HEK293 (cell line): ENCODE measurements at regions not wholly inside any gene's neighbourhood (a gene's known extent, or its start where the extent isn't known, plus 50 kb on each side); places are given as distances from the start of the nearest gene placed in this dataset.

Experiments used
- CTCF ChIA-PET: fragments of 350-600 bp; formaldehyde crosslinking; extraction: SDS; loops from one replicate; lab custom pipeline; 2021; ENCODE audit warnings: antibody characterized with exemption; lab: Yijun Ruan, JAX
- POLR2A ChIA-PET: fragments of 300-600 bp; formaldehyde crosslinking; extraction: SDS; loops from one replicate; lab custom pipeline; 2020; ENCODE audit warnings: antibody characterized with exemption, inconsistent platforms; lab: Yijun Ruan, JAX
- H3K27ac ChIP-seq: fragments of 200-500 bp; sonication (Bioruptor generic); 2 replicates; pipeline ENCODE4 v1.5.1; 2014; ENCODE audit warnings: low read depth, low read length, control low read depth, inconsistent platforms; ENCODE audit errors: extremely low read depth
- H3K36me3 ChIP-seq, 2 experiments: fragments of 200-500 bp in 1 of 2; sonication (Bioruptor generic) in 1 of 2; 1 replicate in 1 of 2; 2 replicates in 1 of 2; pipeline ENCODE4 v1.5.1; 2014 to 2017; ENCODE audit warnings: inconsistent platforms in 2 of 2, low read length in 2 of 2; ENCODE audit not compliant: control insufficient read depth in 2 of 2, insufficient read depth in 1 of 2
- H3K4me1 ChIP-seq: fragments of 200-500 bp; sonication (Bioruptor generic); 2 replicates; pipeline ENCODE4 v1.5.1; 2014; ENCODE audit warnings: mild to moderate bottlenecking, low read length, inconsistent platforms; ENCODE audit not compliant: control insufficient read depth, insufficient read depth
- H3K4me3 ChIP-seq: 2 replicates; pipeline ENCODE4 v1.5.1; 2011; ENCODE audit warnings: low read depth, mild to moderate bottlenecking, control low read depth, low read length, moderate library complexity
- H3K9me3 ChIP-seq: fragments of 200-500 bp; sonication (Bioruptor generic); 2 replicates; pipeline ENCODE4 v1.5.1; 2014; ENCODE audit warnings: low read depth, low read length, inconsistent platforms; ENCODE audit not compliant: control insufficient read depth, insufficient read depth
- EGR2 ChIP-seq: fragments of 450-650 bp; formaldehyde crosslinking; IDR thresholded peaks from 2 replicates; pipeline ENCODE4 v1.5.1; 2016; ENCODE audit warnings: low read depth, missing biosample characterization, missing genetic modification characterization
- IKZF3 ChIP-seq: fragments of 450-650 bp; IDR thresholded peaks from 2 replicates; pipeline ENCODE4 v1.5.0; 2018; ENCODE audit warnings: missing biosample characterization, mild to moderate bottlenecking, missing genetic modification characterization, moderate library complexity
- KLF1 ChIP-seq: fragments of 450-650 bp; formaldehyde crosslinking; IDR thresholded peaks from 2 replicates; pipeline ENCODE4 v1.5.1; 2016; ENCODE audit warnings: missing biosample characterization, missing genetic modification characterization
- KLF8 ChIP-seq: fragments of 450-650 bp; formaldehyde crosslinking; IDR thresholded peaks from 2 replicates; pipeline ENCODE4 v1.5.1; 2016; ENCODE audit warnings: missing biosample characterization, missing genetic modification characterization
- MZF1 ChIP-seq: fragments of 450-650 bp; formaldehyde crosslinking; IDR thresholded peaks from 2 replicates; pipeline ENCODE4 v1.5.1; 2017; ENCODE audit warnings: missing biosample characterization, missing genetic modification characterization, borderline replicate concordance
- PATZ1 ChIP-seq: fragments of 450-650 bp; formaldehyde crosslinking; IDR thresholded peaks from 2 replicates; pipeline ENCODE4 v1.5.1; 2016; ENCODE audit warnings: missing biosample characterization, missing genetic modification characterization
- SETDB1 ChIP-seq: IDR thresholded peaks from one replicate; pipeline ENCODE4 v1.6.1; 2017; ENCODE audit warnings: mild to moderate bottlenecking, low read length, moderate library complexity, mixed read lengths; ENCODE audit not compliant: insufficient read length
- TCF7L2 ChIP-seq: IDR thresholded peaks from 2 replicates; pipeline ENCODE4 v1.6.1; 2011; ENCODE audit warnings: low read depth, mild to moderate bottlenecking, inconsistent platforms, low read length, moderate library complexity, borderline replicate concordance
- ZNF138 ChIP-seq: fragments of 450-650 bp; formaldehyde crosslinking; IDR thresholded peaks from 2 replicates; pipeline ENCODE4 v1.5.1; 2016; ENCODE audit warnings: missing biosample characterization, missing genetic modification characterization, borderline replicate concordance
- ZNF155 ChIP-seq: fragments of 450-650 bp; formaldehyde crosslinking; IDR thresholded peaks from 2 replicates; pipeline ENCODE4 v1.5.1; 2016; ENCODE audit warnings: missing biosample characterization, missing genetic modification characterization
- ZNF292 ChIP-seq: fragments of 450-650 bp; formaldehyde crosslinking; IDR thresholded peaks from 2 replicates; pipeline ENCODE4 v1.5.1; 2016; ENCODE audit warnings: low read depth, missing biosample characterization, missing genetic modification characterization, borderline replicate concordance
- ZNF341 ChIP-seq: fragments of 450-650 bp; formaldehyde crosslinking; IDR thresholded peaks from 2 replicates; pipeline ENCODE4; 2016; ENCODE audit warnings: low read depth, missing biosample characterization, missing genetic modification characterization
- ZNF544 ChIP-seq: fragments of 450-650 bp; formaldehyde crosslinking; IDR thresholded peaks from 2 replicates; pipeline ENCODE4 v1.5.0; 2017; ENCODE audit warnings: missing biosample characterization, missing genetic modification characterization
- ZNF555 ChIP-seq: fragments of 450-650 bp; formaldehyde crosslinking; conservative IDR thresholded peaks from 2 replicates; pipeline ENCODE4 v1.5.1; 2017; ENCODE audit warnings: missing biosample characterization, mild to moderate bottlenecking, missing genetic modification characterization, inconsistent platforms
- ZNF596 ChIP-seq: fragments of 450-650 bp; IDR thresholded peaks from 2 replicates; pipeline ENCODE4 v1.5.0; 2018; ENCODE audit warnings: missing biosample characterization, mild to moderate bottlenecking, missing genetic modification characterization, moderate library complexity
- ZNF785 ChIP-seq: fragments of 450-650 bp; formaldehyde crosslinking; IDR thresholded peaks from 2 replicates; pipeline ENCODE4 v1.5.1; 2016; ENCODE audit warnings: missing biosample characterization, missing genetic modification characterization
- ZSCAN30 ChIP-seq: fragments of 450-650 bp; IDR thresholded peaks from 2 replicates; pipeline ENCODE4 v1.5.1; 2018; ENCODE audit warnings: missing biosample characterization, mild to moderate bottlenecking, missing genetic modification characterization, moderate library complexity
- ZSCAN4 ChIP-seq: fragments of 450-650 bp; formaldehyde crosslinking; IDR thresholded peaks from 2 replicates; pipeline ENCODE4 v1.5.1; 2017; ENCODE audit warnings: missing biosample characterization, missing genetic modification characterization
- ZXDB ChIP-seq: fragments of 450-650 bp; formaldehyde crosslinking; IDR thresholded peaks from 2 replicates; pipeline ENCODE4 v1.5.1; 2016; ENCODE audit warnings: missing biosample characterization, missing genetic modification characterization
- TF ChIP-seq, protein P1 (sequence below): fragments of 450-650 bp; formaldehyde crosslinking; IDR thresholded peaks from 2 replicates; pipeline ENCODE4 v1.5.1; 2016; ENCODE audit warnings: missing biosample characterization, missing genetic modification characterization
- TF ChIP-seq, protein P2 (sequence below): fragments of 450-650 bp; formaldehyde crosslinking; IDR thresholded peaks from 2 replicates; pipeline ENCODE4; 2016; ENCODE audit warnings: missing biosample characterization, missing genetic modification characterization
- TF ChIP-seq, protein P3 (sequence below): fragments of 450-650 bp; formaldehyde crosslinking; IDR thresholded peaks from 2 replicates; pipeline ENCODE4 v1.5.1; 2016; ENCODE audit warnings: missing biosample characterization, missing genetic modification characterization

- TF ChIP-seq, protein P1, sequence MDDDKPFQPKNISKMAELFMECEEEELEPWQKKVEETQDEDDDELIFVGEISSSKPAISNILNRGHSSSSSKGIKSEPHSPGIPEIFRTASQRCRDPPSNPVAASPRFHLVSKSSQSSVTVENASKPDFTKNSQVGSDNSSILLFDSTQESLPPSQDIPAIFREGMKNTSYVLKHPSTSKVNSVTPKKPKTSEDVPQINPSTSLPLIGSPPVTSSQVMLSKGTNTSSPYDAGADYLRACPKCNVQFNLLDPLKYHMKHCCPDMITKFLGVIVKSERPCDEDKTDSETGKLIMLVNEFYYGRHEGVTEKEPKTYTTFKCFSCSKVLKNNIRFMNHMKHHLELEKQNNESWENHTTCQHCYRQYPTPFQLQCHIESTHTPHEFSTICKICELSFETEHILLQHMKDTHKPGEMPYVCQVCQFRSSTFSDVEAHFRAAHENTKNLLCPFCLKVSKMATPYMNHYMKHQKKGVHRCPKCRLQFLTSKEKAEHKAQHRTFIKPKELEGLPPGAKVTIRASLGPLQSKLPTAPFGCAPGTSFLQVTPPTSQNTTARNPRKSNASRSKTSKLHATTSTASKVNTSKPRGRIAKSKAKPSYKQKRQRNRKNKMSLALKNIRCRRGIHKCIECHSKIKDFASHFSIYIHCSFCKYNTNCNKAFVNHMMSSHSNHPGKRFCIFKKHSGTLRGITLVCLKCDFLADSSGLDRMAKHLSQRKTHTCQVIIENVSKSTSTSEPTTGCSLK (tag by site-specific recombination), result no peak
- TF ChIP-seq, protein P2, sequence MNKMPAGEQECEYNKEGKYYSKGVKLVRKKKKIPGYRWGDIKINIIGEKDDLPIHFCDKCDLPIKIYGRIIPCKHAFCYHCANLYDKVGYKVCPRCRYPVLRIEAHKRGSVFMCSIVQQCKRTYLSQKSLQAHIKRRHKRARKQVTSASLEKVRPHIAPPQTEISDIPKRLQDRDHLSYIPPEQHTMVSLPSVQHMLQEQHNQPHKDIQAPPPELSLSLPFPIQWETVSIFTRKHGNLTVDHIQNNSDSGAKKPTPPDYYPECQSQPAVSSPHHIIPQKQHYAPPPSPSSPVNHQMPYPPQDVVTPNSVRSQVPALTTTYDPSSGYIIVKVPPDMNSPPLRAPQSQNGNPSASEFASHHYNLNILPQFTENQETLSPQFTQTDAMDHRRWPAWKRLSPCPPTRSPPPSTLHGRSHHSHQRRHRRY (tag by site-specific recombination), result no peak
- TF ChIP-seq, protein P3, sequence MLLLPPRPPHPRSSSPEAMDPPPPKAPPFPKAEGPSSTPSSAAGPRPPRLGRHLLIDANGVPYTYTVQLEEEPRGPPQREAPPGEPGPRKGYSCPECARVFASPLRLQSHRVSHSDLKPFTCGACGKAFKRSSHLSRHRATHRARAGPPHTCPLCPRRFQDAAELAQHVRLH (tag by site-specific recombination), result peak; percentile 88
- TF ChIP-seq IKZF3 (tag by site-specific recombination), result no peak
- TF ChIP-seq ZXDB (tag by site-specific recombination), result no peak
- no peak for TF ChIP-seq ZNF138 (tag by site-specific recombination)
- no peak for TF ChIP-seq PATZ1 (tag by site-specific recombination)
These were observed 198.4 kb downstream of the NDFIP2 start (continued) for GRCh38 chr13:79679334-79679733.

- no peak for TF ChIP-seq ZNF785
- no peak for TF ChIP-seq ZNF292
- TF ChIP-seq ZNF596 (tag by site-specific recombination), result no peak
- TF ChIP-seq ZSCAN30 (tag by site-specific recombination), result no peak
- TF ChIP-seq ZNF555 (tag by site-specific recombination), result no peak
- TF ChIP-seq KLF8, result no peak
- TF ChIP-seq TCF7L2, result 0 out of 2 replicates have a peak, but pooled peaks have one; percentile 41
- TF ChIP-seq, all 188 proteins: peak for 1
- Histone ChIP-seq H3K4me3 (no peak overlapping the region), H3K36me3 (no peaks in the 10 kb centered on the region), H3K27ac (no peak overlapping the region), H3K4me1 (no peaks in the 10 kb centered on the region), H3K9me3 (no peaks in the 10 kb centered on the region)
- POLR2A ChIA-PET, result no interaction called here
- CTCF ChIA-PET, result interaction anchor here (1.0 to 2.1 kb wide), 6 partner anchors 8 to 686 kb away, joined by 4 to 7 read pairs (median 4); no protein-coding TSS in a partner anchor
These were observed 197.1 kb downstream of the NDFIP2 start for GRCh38 chr13:79678100-79678499.

- POLR2A ChIA-PET, result no interaction called here
- no peak for TF ChIP-seq ZNF341
- no peak for TF ChIP-seq ZNF155 (tag by site-specific recombination)
- TF ChIP-seq EGR2 (tag by site-specific recombination), result no peak
- TF ChIP-seq ZSCAN4 (tag by site-specific recombination), result no peak
- no peak for TF ChIP-seq ZNF544
- no peak for TF ChIP-seq KLF1
- no peak for TF ChIP-seq MZF1
- TF ChIP-seq SETDB1, result no peak
- no peak overlapping the region for H3K4me3 ChIP-seq
- H3K27ac ChIP-seq, result no peak overlapping the region
- CTCF ChIA-PET, result interaction anchor here (0.6 to 1.9 kb wide), 3 partner anchors 45 to 251 kb away, joined by 3 to 9 read pairs (median 6); no protein-coding TSS in a partner anchor
- no peaks in the 10 kb centered on the region for H3K9me3 ChIP-seq
- H3K36me3 ChIP-seq, result no peaks in the 10 kb centered on the region
- no peaks in the 10 kb centered on the region for H3K4me1 ChIP-seq
These were observed 195.1 kb downstream of the NDFIP2 start for GRCh38 chr13:79675931-79676660.
